HFF-Myc (cell line): ENCODE measurements at regions not wholly inside any gene's neighbourhood (a gene's known extent, or its start where the extent isn't known, plus 50 kb on each side); places are given as distances from the start of the nearest gene placed in this dataset.

Experiments
- DNase-seq: peaks from one replicate; pipeline ENCODE4 v3.0.0-alpha.2; 2011; ENCODE audit warnings: low read depth; ENCODE audit errors: extremely low read depth
- H3K4me3 ChIP-seq: replicated peaks from 2 replicates; pipeline ENCODE4 v1.5.1; 2011; ENCODE audit warnings: low read depth, mild to moderate bottlenecking, control low read depth, low read length
- CTCF ChIP-seq: IDR thresholded peaks from 2 replicates; pipeline ENCODE4 v1.5.1; 2012; ENCODE audit warnings: mild to moderate bottlenecking, low read depth, low read length, control low read depth; ENCODE audit errors: missing control alignments

- no peak for TF ChIP-seq CTCF
- no peak for DNase-seq
- H3K4me3 ChIP-seq, result no peak overlapping the region
Observed at GRCh38 chr4:30642567-30642966, 77.6 kb upstream of the PCDH7 start.

GRCh38 chr4:30653291-30653690 is 66.9 kb upstream of the PCDH7 start:
- no peak overlapping the region for H3K4me3 ChIP-seq
- DNase-seq, result no peak
- no peak for TF ChIP-seq CTCF

GRCh38 chr4:30656828-30657227 is 63.3 kb upstream of the PCDH7 start:
- TF ChIP-seq CTCF, result no peak
- DNase-seq, result no peak
- H3K4me3 ChIP-seq, result no peak overlapping the region

- DNase-seq, result no peak
- no peak for TF ChIP-seq CTCF
- H3K4me3 ChIP-seq, result no peak overlapping the region
Observed at GRCh38 chr4:30667919-30668318, 52.2 kb upstream of the PCDH7 start.

GRCh38 chr4:30670206-30670605 is 50.0 kb upstream of the PCDH7 start:
- no peak overlapping the region for H3K4me3 ChIP-seq
- no peak for DNase-seq
- TF ChIP-seq CTCF, result no peak
